K562 (cell line): ENCODE measurements at regions not wholly inside any gene's neighbourhood (a gene's known extent, or its start where the extent isn't known, plus 50 kb on each side); places are given as distances from the start of the nearest gene placed in this dataset.

Source experiments
- TF ChIP-seq, protein P1 (sequence below): sonication (generic); formaldehyde crosslinking; IDR thresholded peaks from 2 replicates; pipeline ENCODE4 v1.9.0; 2022; ENCODE audit warnings: mild to moderate bottlenecking, missing genetic modification reagents
- TF ChIP-seq, protein P2 (sequence below), 3 experiments: IDR thresholded peaks in 2 of 3; conservative IDR thresholded peaks in 1 of 3; 2 replicates each; pipeline ENCODE4 v1.5.1; 2011 to 2012; ENCODE audit warnings: low read length in 3 of 3, mild to moderate bottlenecking in 3 of 3, control low read depth in 2 of 3, improper control_type of control experiment in 1 of 3, inconsistent platforms in 1 of 3, low read depth in 1 of 3, mixed read lengths in 1 of 3, moderate library complexity in 1 of 3; ENCODE audit not compliant: insufficient read depth in 2 of 3

DNA sequence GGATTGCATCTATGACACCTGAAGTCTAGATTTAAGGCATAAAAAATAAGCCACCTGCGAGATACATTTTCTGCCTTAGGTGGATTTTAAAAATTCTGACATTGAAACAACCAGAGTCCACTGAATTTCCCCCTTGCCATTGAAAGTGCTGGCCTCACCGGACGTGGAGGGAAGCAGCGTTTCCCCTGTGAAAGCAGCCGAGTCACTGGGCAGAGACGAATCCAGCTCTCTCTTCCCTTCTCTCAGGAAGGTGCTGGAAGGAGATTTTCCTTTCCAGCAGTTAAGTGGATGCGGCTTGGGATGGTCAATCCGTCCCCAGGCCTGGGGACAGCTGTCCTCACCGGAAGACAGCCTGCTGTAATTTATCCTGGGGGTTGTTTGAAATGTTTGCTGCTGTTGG, 270.9 kb upstream of the FOXF1 start:
- TF ChIP-seq, protein P1, sequence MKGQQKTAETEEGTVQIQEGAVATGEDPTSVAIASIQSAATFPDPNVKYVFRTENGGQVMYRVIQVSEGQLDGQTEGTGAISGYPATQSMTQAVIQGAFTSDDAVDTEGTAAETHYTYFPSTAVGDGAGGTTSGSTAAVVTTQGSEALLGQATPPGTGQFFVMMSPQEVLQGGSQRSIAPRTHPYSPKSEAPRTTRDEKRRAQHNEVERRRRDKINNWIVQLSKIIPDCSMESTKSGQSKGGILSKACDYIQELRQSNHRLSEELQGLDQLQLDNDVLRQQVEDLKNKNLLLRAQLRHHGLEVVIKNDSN (CRISPR knock-in tag) = no peak
- TF ChIP-seq, protein P2, sequence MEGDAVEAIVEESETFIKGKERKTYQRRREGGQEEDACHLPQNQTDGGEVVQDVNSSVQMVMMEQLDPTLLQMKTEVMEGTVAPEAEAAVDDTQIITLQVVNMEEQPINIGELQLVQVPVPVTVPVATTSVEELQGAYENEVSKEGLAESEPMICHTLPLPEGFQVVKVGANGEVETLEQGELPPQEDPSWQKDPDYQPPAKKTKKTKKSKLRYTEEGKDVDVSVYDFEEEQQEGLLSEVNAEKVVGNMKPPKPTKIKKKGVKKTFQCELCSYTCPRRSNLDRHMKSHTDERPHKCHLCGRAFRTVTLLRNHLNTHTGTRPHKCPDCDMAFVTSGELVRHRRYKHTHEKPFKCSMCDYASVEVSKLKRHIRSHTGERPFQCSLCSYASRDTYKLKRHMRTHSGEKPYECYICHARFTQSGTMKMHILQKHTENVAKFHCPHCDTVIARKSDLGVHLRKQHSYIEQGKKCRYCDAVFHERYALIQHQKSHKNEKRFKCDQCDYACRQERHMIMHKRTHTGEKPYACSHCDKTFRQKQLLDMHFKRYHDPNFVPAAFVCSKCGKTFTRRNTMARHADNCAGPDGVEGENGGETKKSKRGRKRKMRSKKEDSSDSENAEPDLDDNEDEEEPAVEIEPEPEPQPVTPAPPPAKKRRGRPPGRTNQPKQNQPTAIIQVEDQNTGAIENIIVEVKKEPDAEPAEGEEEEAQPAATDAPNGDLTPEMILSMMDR (IDR thresholded peaks at IDR 0.05 in 2 of 3, conservative IDR thresholded peaks at IDR 0.05 in 1 of 3; ENCODE audit: insufficient read depth in 2 of 3, low read depth in 1 of 3, low read length in 3 of 3) = no peak
